ENCODE measurements at regions not wholly inside any gene's neighbourhood (a gene's known extent, or its start where the extent isn't known, plus 50 kb on each side); places are given as distances from the start of the nearest gene placed in this dataset.
"Not testable (repeated sequence)": the region's sequence is repeated elsewhere in the genome, so short reads cannot be mapped to it uniquely, and the experiment has no call there.

GRCh38 chr9:106218854-106219253 lies 524.5 kb downstream of the TMEM38B start:
- no peak for TF ChIP-seq CTCF (IDR thresholded peaks at IDR 0.05; ENCODE audit: control extremely low read depth, extremely low read depth)
- no peaks in the 10 kb centered on the region for H3K27me3 ChIP-seq (ENCODE audit: control insufficient read depth in 3 of 3, insufficient read depth in 3 of 3, low read length in 2 of 3)
- no peak for DNase-seq
- ATAC-seq (ENCODE audit: insufficient read depth, low FRiP score), result no peak
- no peak overlapping the region for H3K27ac ChIP-seq (ENCODE audit: low read depth in 1 of 2, low read length in 1 of 2)
- WGBS, 2 donors, result 73 to 81% methylated on average over 3 of the region's 3 CpGs
- no peaks in the 10 kb centered on the region for H3K36me3 ChIP-seq (ENCODE audit: control insufficient read depth in 4 of 4, insufficient read depth in 4 of 4, low read length in 4 of 4)
- H3K4me3 ChIP-seq, result no peak overlapping the region
- no peaks in the 10 kb centered on the region for H3K9me3 ChIP-seq (ENCODE audit: control insufficient read depth in 4 of 4, insufficient read depth in 3 of 4, low read length in 3 of 4)
- peaks cover 0 to 5% (median 0%) of the 10 kb centered on the region in 5 donors for H3K4me1 ChIP-seq (ENCODE audit: control insufficient read depth in 5 of 5, insufficient read depth in 5 of 5, low read length in 5 of 5)
- no peak overlapping the region for H3K9ac ChIP-seq (ENCODE audit: insufficient read depth in 1 of 2, low read length in 2 of 2)

GRCh38 chr9:106220415-106220814 lies 526.1 kb downstream of the TMEM38B start:
- H3K36me3 ChIP-seq (ENCODE audit: control insufficient read depth in 4 of 4, insufficient read depth in 4 of 4, low read length in 4 of 4), result no peaks in the 10 kb centered on the region
- WGBS, 2 donors, result 86 to 96% methylated on average over 5 of the region's 5 CpGs
- DNase-seq (no peak), ATAC-seq (ENCODE audit: insufficient read depth, low FRiP score) (no peak)
- no peak for TF ChIP-seq CTCF (IDR thresholded peaks at IDR 0.05; ENCODE audit: control extremely low read depth, extremely low read depth)
- H3K9ac ChIP-seq (ENCODE audit: insufficient read depth in 1 of 2, low read length in 2 of 2), result no peak overlapping the region
- no peak overlapping the region for H3K27ac ChIP-seq (ENCODE audit: low read depth in 1 of 2, low read length in 1 of 2)
- H3K9me3 ChIP-seq (ENCODE audit: control insufficient read depth in 4 of 4, insufficient read depth in 3 of 4, low read length in 3 of 4), result no peaks in the 10 kb centered on the region
- no peak overlapping the region for H3K4me3 ChIP-seq
- no peaks in the 10 kb centered on the region for H3K27me3 ChIP-seq (ENCODE audit: control insufficient read depth in 3 of 3, insufficient read depth in 3 of 3, low read length in 2 of 3)
- peaks cover 0 to 5% (median 0%) of the 10 kb centered on the region in 5 donors for H3K4me1 ChIP-seq (ENCODE audit: control insufficient read depth in 5 of 5, insufficient read depth in 5 of 5, low read length in 5 of 5)

GRCh38 chr9:106228861-106229260 lies 534.5 kb downstream of the TMEM38B start:
- peaks cover 0 to 2% (median 0%) of the 10 kb centered on the region in 3 donors for H3K27me3 ChIP-seq (ENCODE audit: control insufficient read depth in 3 of 3, insufficient read depth in 3 of 3, low read length in 2 of 3)
- peaks cover 0 to 9% (median 0%) of the 10 kb centered on the region in 5 donors for H3K4me1 ChIP-seq (ENCODE audit: control insufficient read depth in 5 of 5, insufficient read depth in 5 of 5, low read length in 5 of 5)
- H3K4me3 ChIP-seq, result no peak overlapping the region
- DNase-seq, result peak in 2 of 3 donors; percentile 3 to 27
- H3K9ac ChIP-seq (ENCODE audit: insufficient read depth in 1 of 2, low read length in 2 of 2), result no peak overlapping the region
- H3K27ac ChIP-seq (ENCODE audit: low read depth in 1 of 2, low read length in 1 of 2), result no peak overlapping the region
- no peak for TF ChIP-seq CTCF (IDR thresholded peaks at IDR 0.05; ENCODE audit: control extremely low read depth, extremely low read depth)
- H3K9me3 ChIP-seq (ENCODE audit: control insufficient read depth in 4 of 4, insufficient read depth in 3 of 4, low read length in 3 of 4), result peaks cover 0 to 2% (median 0%) of the 10 kb centered on the region in 4 donors
- no peak for ATAC-seq (ENCODE audit: insufficient read depth, low FRiP score)
- WGBS, 2 donors, result 55 to 62% methylated on average over 3 of the region's 3 CpGs
- H3K36me3 ChIP-seq (ENCODE audit: control insufficient read depth in 4 of 4, insufficient read depth in 4 of 4, low read length in 4 of 4), result no peaks in the 10 kb centered on the region

- Histone ChIP-seq H3K36me3 (ENCODE audit: control insufficient read depth in 4 of 4, insufficient read depth in 4 of 4, low read length in 4 of 4) (no peaks in the 10 kb centered on the region), H3K9me3 (ENCODE audit: control insufficient read depth in 4 of 4, insufficient read depth in 3 of 4, low read length in 3 of 4) (peaks cover 0 to 2% (median 0%) of the 10 kb centered on the region in 4 donors), H3K27ac (ENCODE audit: low read depth in 1 of 2, low read length in 1 of 2) (no peak overlapping the region), H3K4me1 (ENCODE audit: control insufficient read depth in 5 of 5, insufficient read depth in 5 of 5, low read length in 5 of 5) (peaks cover 0 to 9% (median 0%) of the 10 kb centered on the region in 5 donors), H3K4me3 (no peak overlapping the region), H3K27me3 (ENCODE audit: control insufficient read depth in 3 of 3, insufficient read depth in 3 of 3, low read length in 2 of 3) (peaks cover 0 to 3% (median 0%) of the 10 kb centered on the region in 3 donors), H3K9ac (ENCODE audit: insufficient read depth in 1 of 2, low read length in 2 of 2) (no peak overlapping the region)
- ATAC-seq (ENCODE audit: insufficient read depth, low FRiP score), result no peak
- no peak for DNase-seq
- TF ChIP-seq CTCF (IDR thresholded peaks at IDR 0.05; ENCODE audit: control extremely low read depth, extremely low read depth), result no peak
Measured at GRCh38 chr9:106233116-106233515, 538.8 kb downstream of the TMEM38B start.

GRCh38 chr9:106260908-106261307 lies 566.6 kb downstream of the TMEM38B start:
- 96 to 98% methylated on average over 10 of the region's 10 CpGs for WGBS, 2 donors

More at GRCh38 chr9:106260908-106261307, 566.6 kb downstream of the TMEM38B start:
- not testable (repeated sequence) for H3K9ac ChIP-seq (ENCODE audit: insufficient read depth in 1 of 2, low read length in 2 of 2); H3K4me3 ChIP-seq; ATAC-seq (ENCODE audit: insufficient read depth, low FRiP score); H3K27ac ChIP-seq (ENCODE audit: low read depth in 1 of 2, low read length in 1 of 2); DNase-seq; H3K4me1 ChIP-seq (ENCODE audit: control insufficient read depth in 5 of 5, insufficient read depth in 5 of 5, low read length in 5 of 5); H3K36me3 ChIP-seq (ENCODE audit: control insufficient read depth in 4 of 4, insufficient read depth in 4 of 4, low read length in 4 of 4); H3K9me3 ChIP-seq (ENCODE audit: control insufficient read depth in 4 of 4, insufficient read depth in 3 of 4, low read length in 3 of 4); H3K27me3 ChIP-seq (ENCODE audit: control insufficient read depth in 3 of 3, insufficient read depth in 3 of 3, low read length in 2 of 3)
